Central memory CD4-positive, alpha-beta T cell (primary cell): ENCODE measurements at regions not wholly inside any gene's neighbourhood (a gene's known extent, or its start where the extent isn't known, plus 50 kb on each side); places are given as distances from the start of the nearest gene placed in this dataset.

ENCODE experiments used
- DNase-seq: peaks from one replicate; pipeline ENCODE4 v3.0.0; 2022

DNA sequence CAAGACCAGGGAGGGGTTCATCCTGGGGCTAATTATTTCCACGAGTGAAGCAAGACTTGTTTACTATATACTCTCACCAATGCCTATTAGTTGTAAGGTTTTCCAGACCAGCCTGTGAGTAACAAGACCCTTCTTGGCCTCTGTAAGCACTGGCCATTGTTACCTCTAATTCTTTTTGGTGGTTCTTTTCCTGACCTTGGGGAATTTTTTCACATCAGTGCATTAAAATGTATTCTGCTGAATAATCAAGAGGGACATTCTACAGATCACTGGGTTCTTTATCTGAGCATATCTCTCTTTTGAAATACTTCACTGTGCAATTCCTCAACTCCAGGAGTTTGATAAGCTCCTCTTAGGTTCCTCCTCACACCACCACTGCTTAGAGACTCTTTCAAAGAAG lies 909.9 kb upstream of the ACVR2A start:
- no peak for DNase-seq

- DNase-seq = no peak
Measured at GRCh38 chr2:146931109-146931508, 913.7 kb upstream of the ACVR2A start.

DNA sequence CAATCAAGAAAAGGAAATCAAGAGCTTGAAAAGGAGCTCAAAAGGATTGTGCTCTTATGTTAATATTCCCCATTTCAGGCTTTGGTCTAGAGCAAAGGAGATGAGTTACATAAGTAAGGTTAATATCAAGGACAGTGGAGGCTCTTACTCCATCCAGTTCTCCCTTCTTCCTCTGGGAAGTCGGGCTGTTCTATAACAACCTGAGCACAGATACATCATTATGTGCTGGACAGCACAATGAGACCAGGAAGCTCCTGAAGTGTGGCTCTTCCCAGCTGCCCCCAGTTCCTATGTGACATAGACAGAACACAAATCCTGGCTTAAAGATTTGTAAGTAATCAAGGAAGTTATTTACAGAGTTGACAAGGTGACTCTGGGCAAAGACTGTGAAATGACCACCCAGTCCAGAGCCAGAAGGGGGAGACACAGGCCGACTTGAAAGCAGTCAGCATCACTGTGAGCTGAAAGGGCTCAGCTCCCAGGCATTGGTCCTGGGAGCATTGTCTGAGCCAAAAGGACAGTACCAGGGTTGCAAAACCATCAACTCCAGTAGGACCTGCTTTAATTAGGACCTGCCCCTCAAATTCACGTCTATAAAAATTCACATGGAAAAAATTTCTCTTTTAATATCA lies 917.6 kb upstream of the ACVR2A start:
- no peak for DNase-seq

DNA sequence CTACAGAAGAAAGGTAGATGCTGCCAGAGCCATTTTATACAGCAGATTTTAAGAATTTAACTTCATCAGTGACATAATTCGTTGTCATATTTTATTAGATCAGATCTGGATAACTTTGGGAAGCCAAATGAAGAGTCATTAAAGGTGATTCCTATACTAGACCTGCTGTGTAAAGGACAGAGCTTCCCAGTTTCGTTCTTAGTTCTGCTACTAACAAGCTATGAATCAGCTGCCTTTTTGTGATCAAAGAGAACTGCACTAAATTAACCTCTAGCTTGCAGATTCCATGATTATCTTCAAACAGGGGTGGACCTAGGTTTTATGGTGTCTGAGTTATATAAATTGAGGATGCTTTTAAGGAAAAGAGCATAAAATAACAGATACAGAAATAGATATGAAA lies 926.5 kb upstream of the ACVR2A start:
- no peak for DNase-seq

GRCh38 chr2:146917431-146918042 lies 927.3 kb upstream of the ACVR2A start:
- DNase-seq = no peak

DNA sequence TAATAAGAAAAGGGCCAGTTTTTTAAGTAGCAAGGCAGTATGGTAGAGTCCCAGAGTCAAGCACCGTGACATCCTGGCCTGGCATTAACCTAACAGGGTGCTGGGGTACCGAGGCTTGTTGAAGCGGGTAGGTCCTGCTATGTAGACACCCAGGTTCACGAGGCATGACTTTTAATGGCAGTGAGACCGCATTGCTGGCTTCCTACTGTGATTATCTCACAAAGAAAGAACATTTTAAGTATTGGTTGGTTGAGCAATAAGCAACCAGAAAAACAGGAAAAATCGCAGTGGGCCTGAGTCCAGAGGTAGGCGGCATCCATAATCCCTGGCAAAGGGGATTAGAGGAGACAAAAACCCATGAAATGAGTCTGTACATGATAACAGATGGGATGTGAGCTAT lies 927.9 kb upstream of the ACVR2A start:
- DNase-seq = no peak

DNA sequence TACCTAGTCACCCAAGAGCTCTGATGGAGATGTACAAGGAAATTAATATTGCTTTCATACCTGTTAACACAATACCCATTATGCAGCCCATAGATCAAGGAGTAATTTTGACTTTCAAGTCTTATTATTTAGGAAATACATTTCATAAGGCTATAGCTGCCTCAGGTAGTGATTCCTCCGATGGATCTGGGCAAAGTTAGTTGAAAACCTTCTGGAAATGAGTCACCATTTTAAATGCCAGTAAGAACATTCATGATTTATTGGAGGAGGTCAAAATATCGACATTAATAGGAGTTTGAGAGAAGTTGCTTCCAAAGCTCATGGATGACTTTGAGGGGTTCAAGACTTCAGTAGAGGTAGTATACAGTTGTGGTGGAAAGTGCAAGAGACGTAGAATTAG lies 931.4 kb upstream of the ACVR2A start:
- DNase-seq = no peak

DNA sequence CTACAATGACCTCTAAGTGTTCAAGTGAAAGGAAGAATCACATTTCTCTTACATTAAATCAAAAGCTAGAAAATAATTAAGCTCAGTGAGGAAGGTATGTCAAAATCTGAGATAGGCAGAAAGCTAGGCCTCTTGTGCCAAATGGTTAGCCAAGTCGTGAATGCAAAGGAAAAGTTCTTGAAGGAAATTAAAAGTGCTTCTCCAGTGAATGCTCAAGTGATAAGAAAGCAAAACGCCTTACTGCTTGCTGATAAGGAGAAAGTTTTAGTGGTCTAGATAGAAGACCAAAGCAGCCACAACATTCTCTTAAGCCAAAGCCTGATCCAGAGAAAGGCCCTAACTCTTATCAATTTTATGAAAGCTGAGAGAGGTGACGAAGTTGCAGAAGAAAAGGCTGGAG lies 932.3 kb upstream of the ACVR2A start:
- no peak for DNase-seq

DNA sequence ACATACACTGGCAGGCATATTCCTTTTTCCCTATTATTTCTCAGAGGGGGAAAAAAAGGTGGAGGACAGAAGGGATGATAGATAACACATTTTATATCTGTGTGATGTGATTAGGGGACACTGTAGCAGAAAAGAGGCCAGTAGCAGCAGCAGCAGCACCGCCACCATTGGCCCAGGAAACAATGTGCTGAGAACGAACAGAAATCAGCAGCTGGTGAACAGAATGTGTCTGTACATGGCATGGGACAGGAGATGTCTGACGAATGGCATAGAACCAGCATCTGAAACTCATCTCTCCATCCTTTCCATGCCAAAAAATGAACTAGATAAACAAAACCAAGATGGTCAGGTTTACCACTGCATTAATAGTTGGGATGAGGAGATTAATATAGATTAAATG lies 936.1 kb upstream of the ACVR2A start:
- no peak for DNase-seq

DNA sequence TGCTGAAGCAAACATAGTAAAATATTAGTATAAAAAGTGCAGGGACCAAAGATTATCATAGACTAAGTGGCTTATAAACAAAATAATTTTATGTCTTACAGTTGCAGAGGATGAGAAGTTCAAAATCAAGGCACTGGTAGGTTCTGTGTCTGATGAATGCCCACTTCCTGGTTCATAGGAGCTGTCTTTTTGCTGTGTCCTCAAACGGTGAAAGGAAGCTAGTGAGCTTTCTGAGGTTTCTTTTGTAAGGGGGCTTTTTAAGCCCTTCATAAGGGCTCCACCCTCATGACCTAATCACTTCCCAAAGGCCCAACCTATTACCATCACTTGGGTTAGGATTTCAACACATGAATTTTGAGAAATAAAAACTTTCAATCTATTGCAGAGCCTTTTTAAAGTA lies 946.7 kb upstream of the ACVR2A start:
- no peak for DNase-seq

GRCh38 chr2:146894514-146894913 lies 950.3 kb upstream of the ACVR2A start:
- no peak for DNase-seq

DNA sequence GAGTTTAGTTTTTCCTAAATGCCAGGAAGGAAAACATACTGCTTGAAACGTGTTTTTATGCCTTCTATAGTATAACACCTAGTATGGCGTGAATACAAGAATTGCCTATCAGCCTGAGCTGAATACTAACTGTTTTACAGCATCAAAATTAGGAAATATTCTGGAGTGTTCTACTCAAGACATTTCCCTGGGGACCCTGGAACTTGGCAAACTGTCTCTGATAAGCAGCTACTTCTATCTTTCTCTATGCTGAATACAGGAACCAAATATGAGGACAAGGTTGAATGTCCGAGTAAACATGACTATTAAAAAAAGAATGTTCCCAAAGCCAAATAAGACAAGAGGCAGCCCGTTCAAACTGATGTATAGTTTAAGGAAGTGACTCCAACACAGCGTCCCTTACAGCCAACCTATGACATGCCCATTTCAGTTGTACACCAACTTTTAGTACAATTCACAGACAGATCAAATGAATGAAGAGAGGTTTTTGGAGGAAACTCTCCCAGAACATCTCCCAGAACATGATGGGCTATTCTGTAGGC lies 951.3 kb upstream of the ACVR2A start:
- no peak for DNase-seq

DNA sequence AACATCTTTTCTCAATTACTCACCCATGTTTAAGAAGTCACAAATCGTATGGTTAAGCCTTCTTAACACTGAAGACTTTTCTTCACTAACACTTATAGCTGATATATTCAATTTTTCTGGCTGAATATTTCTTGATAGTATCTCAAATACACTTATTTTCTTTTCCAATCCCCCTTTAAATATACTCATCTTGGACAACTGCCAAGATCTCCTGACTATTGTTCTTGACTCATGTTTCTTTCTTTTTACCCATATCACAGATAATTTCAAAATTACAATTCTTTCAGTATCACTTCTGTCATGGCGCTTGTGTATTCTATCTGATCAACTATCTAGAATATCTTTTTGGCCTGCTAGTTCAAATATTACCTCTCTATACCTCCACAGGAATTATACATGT lies 954.3 kb upstream of the ACVR2A start:
- DNase-seq = no peak

DNA sequence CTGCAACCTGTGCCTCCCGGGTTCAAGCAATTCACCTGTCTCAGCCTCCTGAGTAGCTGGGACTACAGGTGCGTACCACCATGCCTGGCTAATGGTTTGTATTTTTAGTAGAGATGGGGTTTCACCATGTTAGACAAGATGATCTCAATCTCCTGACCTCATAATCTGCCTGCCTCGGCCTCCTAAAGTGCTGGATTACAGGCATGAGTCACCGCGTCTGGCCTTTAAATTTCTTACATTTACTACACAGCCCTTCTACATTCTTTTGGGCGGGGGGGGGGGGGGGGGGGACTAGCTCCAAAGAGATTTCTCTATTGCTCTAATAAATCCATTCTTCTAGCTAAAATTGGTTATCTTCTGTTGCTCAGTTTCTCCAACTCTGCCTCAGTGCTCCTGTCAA lies 964.9 kb upstream of the ACVR2A start:
- no peak for DNase-seq

DNA sequence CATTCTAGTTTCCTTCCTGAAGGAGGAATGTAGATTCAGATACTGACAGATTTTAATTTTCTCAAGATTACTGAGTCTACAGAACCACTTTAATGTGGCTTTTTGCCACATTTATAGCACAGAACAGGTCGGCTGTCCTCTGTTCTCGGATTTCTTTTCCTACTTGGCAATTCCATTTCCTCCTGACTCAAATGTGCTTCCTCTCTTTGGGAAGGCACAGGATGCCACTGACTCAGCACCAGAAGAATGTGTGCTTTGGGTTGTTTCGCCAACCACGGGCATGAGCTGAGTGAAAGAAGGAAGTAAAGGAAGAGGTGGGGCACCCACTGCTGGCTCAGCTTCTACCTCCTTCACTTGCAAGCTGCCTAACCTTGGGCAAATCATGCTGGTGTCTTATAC lies 970.6 kb upstream of the ACVR2A start:
- DNase-seq = no peak

GRCh38 chr2:146873646-146874259 lies 971.1 kb upstream of the ACVR2A start:
- no peak for DNase-seq

- no peak for DNase-seq
Measured at GRCh38 chr2:146873056-146873455, 971.8 kb upstream of the ACVR2A start.

DNA sequence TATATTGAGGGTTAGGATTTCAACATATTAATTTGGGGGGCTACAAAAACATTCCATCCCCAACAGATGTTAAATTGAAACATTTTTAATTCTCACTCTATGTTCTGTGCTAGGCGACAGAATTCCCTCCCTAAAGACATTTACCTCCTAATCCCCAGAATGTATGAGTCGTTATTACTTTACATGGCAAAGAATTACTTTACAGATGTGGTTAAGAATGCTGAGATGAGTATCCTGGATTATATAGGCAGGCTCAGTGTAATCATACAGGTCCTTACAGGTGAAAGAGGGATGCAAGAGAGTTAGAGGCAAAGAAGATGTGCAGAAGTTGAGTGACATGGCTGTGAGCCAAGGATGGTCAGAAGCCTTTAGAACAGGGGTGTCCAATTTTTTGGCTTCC lies 974.1 kb upstream of the ACVR2A start:
- DNase-seq = no peak

DNA sequence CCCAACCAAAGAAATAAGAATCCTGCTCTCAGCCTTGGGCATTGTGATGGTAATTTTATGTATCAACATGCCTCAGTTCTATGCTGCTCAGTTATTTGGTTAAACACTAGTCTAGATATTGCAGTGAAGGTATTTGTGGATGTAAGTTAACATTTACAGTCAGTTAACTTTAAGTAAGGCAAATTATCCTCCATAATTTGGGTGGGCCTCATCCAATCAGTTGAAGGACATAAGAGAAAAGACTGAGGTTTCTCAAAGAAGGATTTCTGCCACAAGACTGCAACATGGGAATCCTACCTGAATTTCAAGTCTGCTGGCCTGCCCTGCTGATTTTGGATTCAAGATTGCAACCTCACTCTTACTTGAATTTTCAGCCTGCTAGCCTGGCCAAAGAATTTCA lies 975.5 kb upstream of the ACVR2A start:
- no peak for DNase-seq

DNA sequence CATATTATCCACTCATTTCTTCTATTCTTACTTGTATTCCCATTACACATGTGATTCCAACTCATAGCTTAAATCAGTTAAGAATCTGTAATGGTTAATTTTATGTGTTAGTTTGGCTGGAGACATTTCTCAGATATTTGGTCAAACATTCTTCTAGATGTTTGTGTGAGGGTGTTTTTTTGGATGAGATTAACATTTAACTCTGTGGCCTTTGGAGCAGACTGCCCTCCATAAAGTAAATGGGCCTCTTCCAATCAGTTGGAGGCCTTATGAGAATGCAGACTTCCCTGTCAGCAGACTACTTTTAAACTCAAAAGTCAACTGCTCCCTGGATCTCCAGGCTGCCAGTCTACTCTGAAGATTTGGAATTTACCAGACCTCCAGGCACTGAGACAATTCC lies 976.8 kb upstream of the ACVR2A start:
- DNase-seq = no peak

DNA sequence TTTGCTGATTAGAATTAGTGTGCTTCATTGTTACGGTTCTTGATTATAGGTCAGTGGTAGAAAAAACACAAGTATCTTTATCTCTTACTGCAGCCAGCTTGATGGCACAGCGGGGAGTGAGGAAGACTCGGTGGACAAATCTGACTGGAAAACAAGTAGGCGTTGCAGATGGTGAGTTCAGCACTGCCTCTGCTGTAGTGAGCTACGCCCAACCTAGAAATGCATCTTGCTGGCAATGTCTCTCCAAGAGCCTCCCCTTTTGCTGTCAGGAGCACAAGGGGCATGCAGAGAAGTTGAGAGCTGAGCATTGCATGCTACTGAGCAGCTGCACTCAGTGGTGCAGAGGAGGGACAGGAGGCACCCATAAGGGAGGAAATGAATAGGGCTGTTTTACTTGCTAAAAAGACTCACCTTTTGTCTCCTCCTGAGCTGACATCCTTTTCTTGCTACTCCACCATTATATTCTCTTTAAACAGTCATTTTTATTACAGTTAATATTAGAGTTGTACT lies 977.3 kb upstream of the ACVR2A start:
- no peak for DNase-seq

- DNase-seq = no peak
Measured at GRCh38 chr2:146853741-146854444, 990.9 kb upstream of the ACVR2A start.

DNA sequence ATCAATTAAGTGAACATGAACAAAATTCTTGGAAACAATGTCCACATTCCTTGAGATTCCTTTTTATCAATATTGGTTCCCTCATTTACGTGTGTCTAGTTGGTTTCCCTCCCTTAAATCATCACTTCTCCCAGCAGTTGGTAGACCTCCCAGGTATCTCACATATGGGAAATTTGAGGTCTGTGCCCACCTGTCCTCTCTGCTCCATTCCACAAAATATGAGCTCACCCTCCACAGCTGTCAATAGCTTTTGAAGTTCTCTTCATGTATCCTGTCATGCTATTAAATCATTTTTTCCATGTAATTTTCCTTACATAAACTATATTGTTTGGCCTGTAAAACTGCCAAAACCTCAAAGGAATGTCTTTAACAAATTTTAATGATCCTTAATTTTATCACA lies 992.2 kb upstream of the ACVR2A start:
- no peak for DNase-seq

GRCh38 chr2:146850746-146851145 lies 994.1 kb upstream of the ACVR2A start:
- DNase-seq = no peak
